Globus pallidus (tissue), 1 donor: ENCODE measurements at regions not wholly inside any gene's neighbourhood (a gene's known extent, or its start where the extent isn't known, plus 50 kb on each side); places are given as distances from the start of the nearest gene placed in this dataset.

ENCODE experiments used
- DNase-seq: peaks from one replicate; pipeline ENCODE4 v3.0.0-alpha.2; 2015; ENCODE audit warnings: low spot score

DNA sequence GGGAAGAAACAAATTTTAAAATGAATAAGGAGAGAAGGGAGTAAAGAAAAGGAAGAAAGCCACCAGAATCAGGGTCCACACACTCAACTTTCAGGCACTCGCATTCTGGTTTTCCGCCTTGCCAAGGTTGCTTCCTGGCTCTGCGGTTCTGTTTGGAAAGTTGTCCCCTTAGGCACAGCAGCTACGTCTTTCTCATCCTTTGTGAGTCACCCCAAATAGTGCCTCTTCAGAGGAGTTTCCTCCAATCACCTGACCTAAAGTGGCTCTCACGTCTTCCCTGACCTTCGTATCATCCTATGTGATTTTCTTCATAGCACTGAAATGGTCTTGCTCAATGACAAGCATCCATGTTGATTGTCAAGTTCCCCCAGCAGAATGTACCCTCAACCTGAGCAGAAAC, 99.5 kb upstream of the TMCC3 start:
- DNase-seq = no peak

GRCh38 chr12:94749455-94749854, 99.1 kb upstream of the TMCC3 start:
- no peak for DNase-seq

GRCh38 chr12:94748726-94749421, 98.5 kb upstream of the TMCC3 start:
- no peak for DNase-seq

DNA sequence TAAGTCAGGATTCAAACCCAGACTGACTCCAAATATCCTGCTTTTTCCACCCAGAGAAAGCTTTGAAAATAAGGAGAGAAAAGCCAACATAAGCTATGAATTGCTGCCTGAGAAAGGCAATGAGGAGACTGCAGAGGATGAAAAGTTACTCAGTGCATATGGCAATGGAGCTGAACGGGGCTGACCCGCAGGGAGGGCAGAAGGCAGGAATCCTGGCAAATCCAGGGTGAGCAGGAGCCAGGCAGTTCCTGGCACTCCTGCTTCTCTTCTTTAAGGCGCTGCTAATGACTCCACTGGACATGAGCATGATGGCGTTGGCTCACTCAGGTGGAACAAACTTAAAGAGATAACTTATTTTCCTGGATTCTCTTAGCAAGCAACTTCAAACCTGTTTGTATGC, 95.2 kb upstream of the TMCC3 start:
- no peak for DNase-seq

DNA sequence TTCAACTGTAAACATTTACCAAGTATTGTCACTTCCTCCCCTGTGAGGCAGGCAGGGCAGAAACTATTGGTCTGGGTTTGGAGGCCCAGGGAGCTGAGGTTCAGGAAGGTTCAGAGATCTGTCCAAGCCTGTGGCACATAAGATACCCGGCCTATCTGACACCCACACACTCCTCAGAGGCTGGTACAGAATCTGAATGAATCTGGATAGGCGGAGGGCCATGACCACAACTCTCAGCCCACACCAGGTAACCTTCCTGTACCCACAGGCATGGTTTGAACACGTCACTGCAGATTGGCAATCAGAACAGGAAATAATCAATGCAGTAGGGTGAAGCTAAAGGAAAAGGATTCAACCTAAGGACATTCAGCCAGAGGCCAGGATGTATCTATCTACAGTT, 92.8 kb upstream of the TMCC3 start:
- DNase-seq = no peak

DNA sequence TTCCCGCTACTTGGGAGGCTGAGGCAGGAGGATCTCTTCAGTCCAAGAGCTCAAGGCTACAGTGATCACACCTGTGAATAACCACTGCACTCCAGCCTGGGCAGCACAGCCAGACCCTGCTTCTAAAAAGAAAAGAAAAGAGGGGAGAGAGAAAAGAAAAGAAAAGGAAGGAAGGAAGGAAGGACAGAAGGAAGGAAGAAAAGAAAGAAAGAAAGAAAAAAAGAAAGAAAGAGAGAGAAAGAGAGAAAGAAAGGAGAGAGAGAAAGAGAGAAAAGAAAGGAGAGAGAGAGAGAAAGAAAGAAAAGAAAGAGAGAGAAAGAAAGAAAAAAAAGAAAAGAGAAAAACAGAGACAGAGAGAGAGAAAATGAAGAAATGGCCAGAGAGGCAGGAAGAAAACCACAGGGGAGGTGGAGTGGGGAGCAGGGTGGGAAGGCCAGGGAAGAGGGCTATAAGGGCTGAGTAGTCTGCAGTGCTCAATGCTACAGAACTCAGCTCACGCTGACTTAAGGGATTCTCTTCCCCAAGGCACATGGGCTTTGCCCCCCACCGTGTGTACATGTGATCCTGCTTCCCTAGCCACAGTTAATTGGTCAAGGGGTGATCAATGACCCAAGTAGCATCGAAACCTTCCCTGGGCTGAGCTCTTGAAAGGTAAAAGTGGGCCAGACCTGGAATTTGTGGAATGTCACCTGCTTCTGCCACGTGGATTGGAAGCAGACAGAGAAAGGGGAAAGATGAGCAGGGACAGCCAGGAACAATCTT, 90.4 kb upstream of the TMCC3 start:
- no peak for DNase-seq

DNA sequence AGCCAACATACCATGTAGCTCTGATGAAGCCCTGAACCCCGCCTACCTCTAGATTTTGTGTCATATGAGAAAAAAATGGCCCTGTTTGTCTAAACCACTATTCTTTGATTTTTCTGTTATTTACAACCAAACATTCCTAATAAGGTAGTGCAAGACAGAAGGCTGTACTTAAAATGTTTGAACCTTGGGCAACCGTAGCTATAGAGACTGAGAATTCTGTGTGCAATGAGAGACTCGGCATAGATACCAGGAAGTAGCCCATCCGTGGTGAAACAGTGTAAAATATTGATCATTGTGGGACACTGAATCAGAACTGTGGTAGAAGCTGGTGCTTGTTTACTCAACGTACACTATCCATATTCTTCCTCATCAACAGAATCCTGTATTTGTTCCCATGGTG, 86.5 kb upstream of the TMCC3 start:
- no peak for DNase-seq

- DNase-seq = no peak
These were observed 85.6 kb upstream of the TMCC3 start for GRCh38 chr12:94736004-94736403.

GRCh38 chr12:94733727-94734126, 83.4 kb upstream of the TMCC3 start:
- DNase-seq = no peak

- DNase-seq = peak; percentile 67
These were observed 82.1 kb upstream of the TMCC3 start for GRCh38 chr12:94732367-94732990.

GRCh38 chr12:94731733-94732360, 81.5 kb upstream of the TMCC3 start:
- no peak for DNase-seq

DNA sequence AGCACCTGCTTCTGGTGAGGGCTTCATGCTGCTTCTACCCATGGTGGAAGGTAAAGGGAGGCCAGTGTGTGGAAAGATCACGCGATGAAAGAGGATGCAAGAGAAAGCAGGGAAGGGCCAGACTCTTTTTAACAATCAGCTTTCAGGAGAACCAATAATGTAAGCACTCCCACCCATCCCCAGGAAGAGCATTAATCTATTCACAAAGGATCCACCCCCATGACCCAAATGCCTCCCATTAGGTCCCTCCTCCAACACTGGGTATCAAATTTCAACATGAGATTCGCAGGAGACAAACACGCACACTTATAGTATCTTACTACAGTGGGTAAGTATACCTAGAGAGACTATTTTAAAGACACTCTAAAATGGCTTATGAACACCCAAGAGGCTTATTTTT, 80.5 kb upstream of the TMCC3 start:
- no peak for DNase-seq

DNA sequence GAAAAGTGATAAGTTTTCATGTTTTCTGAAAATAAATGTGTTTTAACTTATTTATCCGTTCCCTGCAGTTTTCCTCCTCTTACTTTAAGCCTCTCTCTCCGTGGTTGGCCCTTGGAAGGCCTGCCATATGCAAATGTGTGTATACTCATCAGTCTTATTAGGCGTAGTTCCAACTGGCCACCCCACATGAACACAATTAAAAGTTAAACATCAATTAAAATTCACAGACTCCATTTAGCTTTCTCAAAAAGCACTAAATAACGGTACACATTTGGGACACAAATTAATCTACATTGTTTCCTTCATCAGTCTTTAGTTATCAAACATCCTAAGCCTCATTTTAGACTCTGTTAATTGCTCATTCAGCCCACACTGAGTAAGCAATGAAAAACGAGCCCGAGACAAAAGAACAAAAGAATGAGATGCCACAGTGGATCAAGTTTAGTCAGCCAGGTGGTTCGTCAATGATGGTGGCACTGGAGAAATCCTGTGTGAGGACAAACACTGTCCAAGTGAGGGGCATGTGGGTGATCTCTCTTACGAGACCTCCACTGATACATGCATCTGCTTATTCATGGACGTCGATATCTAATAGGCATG, 76.0 kb upstream of the TMCC3 start:
- DNase-seq = no peak

GRCh38 chr12:94725375-94726168, 75.2 kb upstream of the TMCC3 start:
- DNase-seq = peak; percentile 39

GRCh38 chr12:94722664-94723063, 72.3 kb upstream of the TMCC3 start:
- DNase-seq = no peak

DNA sequence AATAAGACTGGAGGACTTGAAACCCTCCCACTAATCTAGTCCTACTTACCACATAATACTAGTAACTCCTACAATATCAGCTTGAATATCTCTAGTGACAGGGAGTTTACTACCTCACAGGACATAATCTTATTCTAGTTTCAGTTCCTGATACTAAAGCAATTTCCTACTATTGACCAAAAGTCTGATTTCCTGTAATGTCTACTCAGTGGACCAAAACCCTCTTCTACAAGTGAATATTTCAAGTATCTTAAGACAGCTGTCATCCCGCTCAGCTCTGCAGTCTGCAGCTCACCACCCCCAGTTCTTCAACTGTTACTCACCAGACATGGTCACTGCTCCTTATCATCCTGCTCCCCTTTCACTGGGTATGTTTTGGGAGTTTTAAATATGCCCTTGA, 70.8 kb upstream of the TMCC3 start:
- no peak for DNase-seq

DNA sequence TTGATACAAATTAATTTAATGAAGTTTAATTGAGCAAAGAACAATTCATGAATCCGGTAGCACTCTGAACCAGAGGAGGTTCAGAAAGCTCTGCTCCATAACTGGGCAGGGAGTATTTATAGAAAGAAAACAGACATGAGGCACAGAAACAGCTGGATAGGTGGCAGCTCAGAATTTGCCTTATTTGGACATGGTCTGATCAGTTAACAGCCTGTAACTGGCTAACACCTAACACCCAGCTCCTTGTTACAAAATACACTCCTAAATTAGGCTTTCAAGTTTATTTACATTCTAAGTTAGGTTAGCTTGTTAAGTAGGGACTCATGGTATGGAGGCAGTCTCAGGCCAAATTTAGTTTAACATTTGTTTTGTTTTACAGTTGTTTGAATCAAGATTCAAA, 67.8 kb upstream of the TMCC3 start:
- no peak for DNase-seq

- no peak for DNase-seq
These were observed 67.3 kb upstream of the TMCC3 start for GRCh38 chr12:94717656-94718055.

GRCh38 chr12:94717108-94717507, 66.8 kb upstream of the TMCC3 start:
- no peak for DNase-seq

- no peak for DNase-seq
These were observed 66.0 kb upstream of the TMCC3 start for GRCh38 chr12:94716339-94716738.

GRCh38 chr12:94714378-94715114, 64.2 kb upstream of the TMCC3 start:
- no peak for DNase-seq
